ENCODE measurements at regions not wholly inside any gene's neighbourhood (a gene's known extent, or its start where the extent isn't known, plus 50 kb on each side); places are given as distances from the start of the nearest gene placed in this dataset.

- no peak for DNase-seq
- no peak overlapping the region for H4K5ac ChIP-seq (ENCODE audit: insufficient read length, low read depth, low read length)
- H2BK15ac ChIP-seq (ENCODE audit: low read depth, low read length), result no peak overlapping the region
- no peak overlapping the region for H4K91ac ChIP-seq (ENCODE audit: insufficient read length, low read depth, low read length)
- H3K23me2 ChIP-seq (ENCODE audit: insufficient read length, low read depth, low read length, poor library complexity, severe bottlenecking), result no peaks in the 10 kb centered on the region
- H3K27ac ChIP-seq (ENCODE audit: insufficient read length, low read depth, low read length), result no peak overlapping the region
- H2AK5ac ChIP-seq (ENCODE audit: insufficient read length, low read length), result no peak overlapping the region
- no peak overlapping the region for H2BK12ac ChIP-seq (ENCODE audit: insufficient read length, low read depth, low read length)
- TF ChIP-seq, protein P1, sequence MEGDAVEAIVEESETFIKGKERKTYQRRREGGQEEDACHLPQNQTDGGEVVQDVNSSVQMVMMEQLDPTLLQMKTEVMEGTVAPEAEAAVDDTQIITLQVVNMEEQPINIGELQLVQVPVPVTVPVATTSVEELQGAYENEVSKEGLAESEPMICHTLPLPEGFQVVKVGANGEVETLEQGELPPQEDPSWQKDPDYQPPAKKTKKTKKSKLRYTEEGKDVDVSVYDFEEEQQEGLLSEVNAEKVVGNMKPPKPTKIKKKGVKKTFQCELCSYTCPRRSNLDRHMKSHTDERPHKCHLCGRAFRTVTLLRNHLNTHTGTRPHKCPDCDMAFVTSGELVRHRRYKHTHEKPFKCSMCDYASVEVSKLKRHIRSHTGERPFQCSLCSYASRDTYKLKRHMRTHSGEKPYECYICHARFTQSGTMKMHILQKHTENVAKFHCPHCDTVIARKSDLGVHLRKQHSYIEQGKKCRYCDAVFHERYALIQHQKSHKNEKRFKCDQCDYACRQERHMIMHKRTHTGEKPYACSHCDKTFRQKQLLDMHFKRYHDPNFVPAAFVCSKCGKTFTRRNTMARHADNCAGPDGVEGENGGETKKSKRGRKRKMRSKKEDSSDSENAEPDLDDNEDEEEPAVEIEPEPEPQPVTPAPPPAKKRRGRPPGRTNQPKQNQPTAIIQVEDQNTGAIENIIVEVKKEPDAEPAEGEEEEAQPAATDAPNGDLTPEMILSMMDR (conservative IDR thresholded peaks at IDR 0.05), result no peak
- no peak overlapping the region for H2BK5ac ChIP-seq (ENCODE audit: insufficient read length, low read length)
- H3K18ac ChIP-seq (ENCODE audit: insufficient read length, low read depth, low read length), result no peak overlapping the region
- H3K4ac ChIP-seq (ENCODE audit: low read depth, low read length), result no peak overlapping the region
- no peaks in the 10 kb centered on the region for H3K79me2 ChIP-seq (ENCODE audit: insufficient read depth, low read length)
- Mint-ChIP-seq H3K9me3 (peaks cover 3% of the 10 kb centered on the region in 2 experiments; a peak in 3 of 5 replicates), H3K36me3 (ENCODE audit: insufficient read depth in 1 of 3, low read depth in 3 of 3) (no peaks in the 10 kb centered on the region; a peak in 1 of 7 replicates), H3K27ac (no peak overlapping the region), H3K4me3 (no peak overlapping the region), H3K4me1 (no peaks in the 10 kb centered on the region), H3K27me3 (ENCODE audit: low read depth) (no peaks in the 10 kb centered on the region)
- no peak overlapping the region for H3K9ac ChIP-seq (ENCODE audit: extremely low read depth, insufficient read length, low read length)
- H2AFZ ChIP-seq (ENCODE audit: low read length), result no peak overlapping the region
- H3K79me1 ChIP-seq (ENCODE audit: insufficient read depth, low read depth, low read length, poor library complexity, severe bottlenecking), result no peaks in the 10 kb centered on the region
- H3K9me3 ChIP-seq (ENCODE audit: control insufficient read depth, low read depth, low read length), result no peaks in the 10 kb centered on the region
- H3K56ac ChIP-seq (ENCODE audit: insufficient read length, low read depth, low read length), result no peak overlapping the region
- H3T11ph ChIP-seq (ENCODE audit: low read length), result no peak overlapping the region
- no peaks in the 10 kb centered on the region for H4K20me1 ChIP-seq (ENCODE audit: control insufficient read depth, insufficient read depth, insufficient read length)
- no peak overlapping the region for H3K14ac ChIP-seq (ENCODE audit: insufficient read depth, low read length)
- no peaks in the 10 kb centered on the region for H3K4me1 ChIP-seq (ENCODE audit: insufficient read depth, low read length)
- H3K23ac ChIP-seq (ENCODE audit: insufficient read length, low read depth, low read length), result no peak overlapping the region
- H3K27me3 ChIP-seq (ENCODE audit: insufficient read depth, low read length), result no peaks in the 10 kb centered on the region
- no peak overlapping the region for H4K8ac ChIP-seq (replicated peaks; ENCODE audit: insufficient read length, low read depth, low read length)
- H2BK120ac ChIP-seq (ENCODE audit: low read depth, low read length, poor library complexity, severe bottlenecking), result no peak overlapping the region
- H2BK20ac ChIP-seq (ENCODE audit: low read depth, low read length, poor library complexity, severe bottlenecking), result no peak overlapping the region
- no peak overlapping the region for H3K4me2 ChIP-seq (ENCODE audit: insufficient read depth, insufficient read length, low read length)
Measured at GRCh38 chr4:59881632-59882031, 1318.5 kb upstream of the ADGRL3 start.

All from H9 (cell line).